ENCODE measurements at regions not wholly inside any gene's neighbourhood (a gene's known extent, or its start where the extent isn't known, plus 50 kb on each side); places are given as distances from the start of the nearest gene placed in this dataset.

- H3K4me3 Mint-ChIP-seq (ENCODE audit: low read depth), result no peak overlapping the region
- TF ChIP-seq CTCF (IDR thresholded peaks at IDR 0.05; ENCODE audit: unreplicated experiment), result no peak
- no peak overlapping the region for H3K27ac Mint-ChIP-seq
- no peaks in the 10 kb centered on the region for H3K27me3 Mint-ChIP-seq
- peaks cover 3% of the 10 kb centered on the region for H3K36me3 Mint-ChIP-seq (ENCODE audit: insufficient read depth)
- peaks cover 18% of the 10 kb centered on the region for H3K9me3 Mint-ChIP-seq (ENCODE audit: low read depth)
- DNase-seq (ENCODE audit: low spot score, unreplicated experiment), result no peak
- H3K4me1 Mint-ChIP-seq (ENCODE audit: low read depth), result peaks cover 24% of the 10 kb centered on the region
Observed at GRCh38 chr12:65536351-65536750, 257.9 kb downstream of the MSRB3 start.

GRCh38 chr12:65536876-65537681 is 258.6 kb downstream of the MSRB3 start:
- no peak for TF ChIP-seq CTCF (IDR thresholded peaks at IDR 0.05; ENCODE audit: unreplicated experiment)
- Mint-ChIP-seq H3K4me3 (ENCODE audit: low read depth) (no peak overlapping the region), H3K4me1 (ENCODE audit: low read depth) (peaks cover 24% of the 10 kb centered on the region), H3K9me3 (ENCODE audit: low read depth) (peaks cover 18% of the 10 kb centered on the region), H3K27me3 (no peaks in the 10 kb centered on the region), H3K36me3 (ENCODE audit: insufficient read depth) (peaks cover 3% of the 10 kb centered on the region), H3K27ac (no peak overlapping the region)
- no peak for DNase-seq (ENCODE audit: low spot score, unreplicated experiment)

DNA sequence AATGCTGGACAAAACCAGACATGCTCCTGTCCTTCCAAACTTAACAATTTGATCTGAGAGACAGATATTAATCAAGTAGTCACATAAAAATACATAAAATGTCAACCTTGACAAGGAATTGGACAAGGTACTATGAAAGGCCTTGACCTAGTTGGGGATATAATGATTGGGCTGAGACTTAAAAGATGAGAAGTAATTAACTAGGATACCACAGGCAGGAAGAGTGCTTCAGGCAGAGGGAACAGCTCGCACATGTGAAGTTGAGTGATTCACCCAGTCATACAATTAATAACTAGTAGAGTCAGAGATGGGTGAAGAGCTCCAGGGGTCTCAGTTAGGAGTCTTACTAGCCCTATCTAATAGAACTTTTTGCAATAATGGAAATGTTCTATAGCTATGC is 259.5 kb downstream of the MSRB3 start:
- Mint-ChIP-seq H3K4me3 (ENCODE audit: low read depth) (no peak overlapping the region), H3K4me1 (ENCODE audit: low read depth) (peaks cover 17% of the 10 kb centered on the region), H3K36me3 (ENCODE audit: insufficient read depth) (peaks cover 3% of the 10 kb centered on the region), H3K27me3 (no peaks in the 10 kb centered on the region), H3K9me3 (ENCODE audit: low read depth) (peaks cover 18% of the 10 kb centered on the region), H3K27ac (no peak overlapping the region)
- DNase-seq (ENCODE audit: low spot score, unreplicated experiment), result no peak
- TF ChIP-seq CTCF (IDR thresholded peaks at IDR 0.05; ENCODE audit: unreplicated experiment), result no peak

- Mint-ChIP-seq H3K27ac (no peak overlapping the region), H3K4me1 (ENCODE audit: low read depth) (peaks cover 8% of the 10 kb centered on the region)
- no peak for TF ChIP-seq CTCF (IDR thresholded peaks at IDR 0.05; ENCODE audit: unreplicated experiment)
Observed at GRCh38 chr12:65539023-65539422, 260.5 kb downstream of the MSRB3 start.

DNA sequence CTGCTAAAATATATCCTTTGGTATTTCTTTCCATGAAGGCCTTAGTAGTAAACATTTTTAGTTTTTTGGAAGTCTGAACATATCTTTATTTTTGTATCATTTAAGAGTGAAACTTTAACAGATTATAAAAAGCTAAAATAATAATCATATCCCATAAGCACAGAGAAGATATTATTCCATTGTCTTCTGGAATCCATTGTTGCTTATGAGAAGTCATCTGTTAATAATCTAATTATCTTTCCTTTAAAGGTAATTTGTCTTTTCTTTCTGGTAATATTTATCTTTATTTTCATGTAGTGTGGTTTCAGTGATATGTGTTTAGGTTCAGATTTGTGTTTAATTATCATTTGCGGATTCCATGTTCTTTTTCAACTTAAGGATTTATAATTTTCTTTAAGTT is 261.7 kb downstream of the MSRB3 start:
- no peaks in the 10 kb centered on the region for H3K4me1 Mint-ChIP-seq (ENCODE audit: low read depth)
- H3K36me3 Mint-ChIP-seq (ENCODE audit: insufficient read depth), result peaks cover 3% of the 10 kb centered on the region
- TF ChIP-seq CTCF (IDR thresholded peaks at IDR 0.05; ENCODE audit: unreplicated experiment), result no peak
- H3K9me3 Mint-ChIP-seq (ENCODE audit: low read depth), result peaks cover 18% of the 10 kb centered on the region
- no peaks in the 10 kb centered on the region for H3K27me3 Mint-ChIP-seq
- H3K4me3 Mint-ChIP-seq (ENCODE audit: low read depth), result no peak overlapping the region
- no peak overlapping the region for H3K27ac Mint-ChIP-seq
- no peak for DNase-seq (ENCODE audit: low spot score, unreplicated experiment)

More at GRCh38 chr12:65539023-65539422, 260.5 kb downstream of the MSRB3 start:
- DNase-seq (ENCODE audit: low spot score, unreplicated experiment), result no peak
- H3K27me3 Mint-ChIP-seq, result no peaks in the 10 kb centered on the region
- H3K36me3 Mint-ChIP-seq (ENCODE audit: insufficient read depth), result peaks cover 3% of the 10 kb centered on the region
- peaks cover 18% of the 10 kb centered on the region for H3K9me3 Mint-ChIP-seq (ENCODE audit: low read depth)
- no peak overlapping the region for H3K4me3 Mint-ChIP-seq (ENCODE audit: low read depth)
